ENCODE measurements at regions not wholly inside any gene's neighbourhood (a gene's known extent, or its start where the extent isn't known, plus 50 kb on each side); places are given as distances from the start of the nearest gene placed in this dataset.

DNA sequence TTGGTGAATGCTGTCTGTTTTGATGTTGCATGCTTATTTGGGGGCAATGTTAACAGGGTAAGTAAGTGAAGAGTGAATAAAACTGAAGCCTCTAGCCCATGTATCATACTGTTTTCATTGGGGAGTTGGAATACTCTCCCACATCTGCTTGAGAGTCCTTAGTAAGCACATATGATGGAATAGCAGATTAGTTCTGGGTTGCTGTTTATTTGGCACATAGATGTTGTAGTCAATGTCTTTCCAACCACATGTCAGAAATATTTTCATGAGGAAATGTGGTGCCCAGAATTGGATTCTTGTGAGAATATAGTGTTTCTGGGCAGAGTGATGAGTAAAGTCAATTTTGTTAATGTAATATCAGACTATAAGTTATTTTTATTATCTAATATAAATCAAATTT, 611.7 kb upstream of the FTMT start:
- TF ChIP-seq FOXJ3 (CRISPR knock-in tag; IDR thresholded peaks at IDR 0.05) = no peak
- TF ChIP-seq ELF1 (IDR thresholded peaks at IDR 0.05) = no peak
- no peak for TF ChIP-seq POLR2AphosphoS5 (IDR thresholded peaks at IDR 0.05; ENCODE audit: low read depth, low read length)
- TF ChIP-seq NFIC (IDR thresholded peaks at IDR 0.05; ENCODE audit: borderline replicate concordance) = no peak
- TF ChIP-seq, protein P1, sequence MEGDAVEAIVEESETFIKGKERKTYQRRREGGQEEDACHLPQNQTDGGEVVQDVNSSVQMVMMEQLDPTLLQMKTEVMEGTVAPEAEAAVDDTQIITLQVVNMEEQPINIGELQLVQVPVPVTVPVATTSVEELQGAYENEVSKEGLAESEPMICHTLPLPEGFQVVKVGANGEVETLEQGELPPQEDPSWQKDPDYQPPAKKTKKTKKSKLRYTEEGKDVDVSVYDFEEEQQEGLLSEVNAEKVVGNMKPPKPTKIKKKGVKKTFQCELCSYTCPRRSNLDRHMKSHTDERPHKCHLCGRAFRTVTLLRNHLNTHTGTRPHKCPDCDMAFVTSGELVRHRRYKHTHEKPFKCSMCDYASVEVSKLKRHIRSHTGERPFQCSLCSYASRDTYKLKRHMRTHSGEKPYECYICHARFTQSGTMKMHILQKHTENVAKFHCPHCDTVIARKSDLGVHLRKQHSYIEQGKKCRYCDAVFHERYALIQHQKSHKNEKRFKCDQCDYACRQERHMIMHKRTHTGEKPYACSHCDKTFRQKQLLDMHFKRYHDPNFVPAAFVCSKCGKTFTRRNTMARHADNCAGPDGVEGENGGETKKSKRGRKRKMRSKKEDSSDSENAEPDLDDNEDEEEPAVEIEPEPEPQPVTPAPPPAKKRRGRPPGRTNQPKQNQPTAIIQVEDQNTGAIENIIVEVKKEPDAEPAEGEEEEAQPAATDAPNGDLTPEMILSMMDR (IDR thresholded peaks at IDR 0.05) = no peak
- TF ChIP-seq, protein P2, sequence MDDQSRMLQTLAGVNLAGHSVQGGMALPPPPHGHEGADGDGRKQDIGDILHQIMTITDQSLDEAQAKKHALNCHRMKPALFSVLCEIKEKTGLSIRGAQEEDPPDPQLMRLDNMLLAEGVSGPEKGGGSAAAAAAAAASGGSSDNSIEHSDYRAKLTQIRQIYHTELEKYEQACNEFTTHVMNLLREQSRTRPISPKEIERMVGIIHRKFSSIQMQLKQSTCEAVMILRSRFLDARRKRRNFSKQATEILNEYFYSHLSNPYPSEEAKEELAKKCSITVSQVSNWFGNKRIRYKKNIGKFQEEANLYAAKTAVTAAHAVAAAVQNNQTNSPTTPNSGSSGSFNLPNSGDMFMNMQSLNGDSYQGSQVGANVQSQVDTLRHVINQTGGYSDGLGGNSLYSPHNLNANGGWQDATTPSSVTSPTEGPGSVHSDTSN (IDR thresholded peaks at IDR 0.05) = no peak
- TF ChIP-seq IRF3 (IDR thresholded peaks at IDR 0.05; ENCODE audit: low read depth, low read length) = no peak
- TF ChIP-seq FOSL2 (IDR thresholded peaks at IDR 0.05; ENCODE audit: borderline replicate concordance, low read depth) = no peak
- TF ChIP-seq FOXM1 (IDR thresholded peaks at IDR 0.05; ENCODE audit: low read depth) = no peak
- no peak for TF ChIP-seq RAD21 (IDR thresholded peaks at IDR 0.05; ENCODE audit: low read length)
- no peak for TF ChIP-seq GABPA (IDR thresholded peaks at IDR 0.05; ENCODE audit: low read depth)
- no peak for TF ChIP-seq RXRA (IDR thresholded peaks at IDR 0.05; ENCODE audit: borderline replicate concordance, low read depth)
- TF ChIP-seq TEAD4 (IDR thresholded peaks at IDR 0.05; ENCODE audit: borderline replicate concordance, insufficient read depth) = no peak
- TF ChIP-seq TAF1 (IDR thresholded peaks at IDR 0.05; ENCODE audit: borderline replicate concordance, low read depth, low read length) = no peak
- no peak for TF ChIP-seq ZBTB33 (IDR thresholded peaks at IDR 0.05; ENCODE audit: borderline replicate concordance, low read depth)
- TF ChIP-seq JUND (IDR thresholded peaks at IDR 0.05) = no peak
- no peak for TF ChIP-seq YY1 (IDR thresholded peaks at IDR 0.05; ENCODE audit: low read depth)
- no peak for TF ChIP-seq MAX (IDR thresholded peaks at IDR 0.05; ENCODE audit: low read depth)
- Histone ChIP-seq H3K9me2 (no peaks in the 10 kb centered on the region), H3K9ac (no peak overlapping the region), H3K9me3 (no peaks in the 10 kb centered on the region), H4K20me1 (ENCODE audit: insufficient read depth) (no peaks in the 10 kb centered on the region), H3K4me1 (ENCODE audit: control insufficient read depth in 1 of 2, insufficient read depth in 2 of 2, low read depth in 1 of 2, low read length in 1 of 2) (no peaks in the 10 kb centered on the region; a peak in 1 of 4 replicates), H3K27ac (ENCODE audit: low read depth in 2 of 2, low read length in 1 of 2) (no peak overlapping the region), H2AFZ (ENCODE audit: low read depth) (no peak overlapping the region), H3K79me2 (ENCODE audit: insufficient read depth) (no peaks in the 10 kb centered on the region), H3K36me3 (replicated peaks in 1 of 2; ENCODE audit: control insufficient read depth in 1 of 2, insufficient read depth in 2 of 2, low read length in 1 of 2) (no peaks in the 10 kb centered on the region), H3K4me2 (no peak overlapping the region), H3K4me3 (ENCODE audit: low read depth in 2 of 2, low read length in 1 of 2) (no peak overlapping the region), H3K27me3 (ENCODE audit: insufficient read depth) (no peaks in the 10 kb centered on the region), H3F3A (replicated peaks; ENCODE audit: insufficient read depth) (no peaks in the 10 kb centered on the region)
- CTCF ChIA-PET = no interaction called here
- no peak for DNase-seq
- POLR2A ChIA-PET = no interaction called here

Data from SK-N-SH (cell line).